Chondrocyte (in vitro differentiated cells): ENCODE measurements at regions not wholly inside any gene's neighbourhood (a gene's known extent, or its start where the extent isn't known, plus 50 kb on each side); places are given as distances from the start of the nearest gene placed in this dataset.

ENCODE experiments used
- DNase-seq: peaks from one replicate; pipeline ENCODE4 v3.0.0; 2021; ENCODE audit warnings: mixed read lengths, low spot score
- H3K27ac Mint-ChIP-seq: one replicate; pipeline ENCODE4 v1.8.0; 2021; ENCODE audit warnings: mild to moderate bottlenecking, moderate library complexity, mixed read lengths; ENCODE audit not compliant: unreplicated experiment
- H3K27me3 Mint-ChIP-seq: 2 replicates; pipeline ENCODE4 v1.8.0; 2021; ENCODE audit warnings: low read depth, mixed read lengths
- H3K36me3 Mint-ChIP-seq: 2 replicates; pipeline ENCODE4 v1.8.0; 2021; ENCODE audit warnings: low read depth, mixed read lengths
- H3K4me1 Mint-ChIP-seq: 2 replicates; pipeline ENCODE4 v1.8.0; 2021; ENCODE audit warnings: low read depth, mild to moderate bottlenecking, mixed read lengths
- H3K4me3 Mint-ChIP-seq: one replicate; pipeline ENCODE4 v1.8.0; 2021; ENCODE audit warnings: mild to moderate bottlenecking, moderate library complexity, mixed read lengths; ENCODE audit not compliant: unreplicated experiment
- H3K9me3 Mint-ChIP-seq: 2 replicates; pipeline ENCODE4 v1.8.0; 2021; ENCODE audit warnings: low read depth, mixed read lengths
- TF ChIP-seq, protein P1 (sequence below): fragments of 200-600 bp; sonication (generic); IDR thresholded peaks from 2 replicates; pipeline ENCODE4 v1.5.0; 2021; ENCODE audit warnings: antibody characterized with exemption, mild to moderate bottlenecking, moderate library complexity

DNA sequence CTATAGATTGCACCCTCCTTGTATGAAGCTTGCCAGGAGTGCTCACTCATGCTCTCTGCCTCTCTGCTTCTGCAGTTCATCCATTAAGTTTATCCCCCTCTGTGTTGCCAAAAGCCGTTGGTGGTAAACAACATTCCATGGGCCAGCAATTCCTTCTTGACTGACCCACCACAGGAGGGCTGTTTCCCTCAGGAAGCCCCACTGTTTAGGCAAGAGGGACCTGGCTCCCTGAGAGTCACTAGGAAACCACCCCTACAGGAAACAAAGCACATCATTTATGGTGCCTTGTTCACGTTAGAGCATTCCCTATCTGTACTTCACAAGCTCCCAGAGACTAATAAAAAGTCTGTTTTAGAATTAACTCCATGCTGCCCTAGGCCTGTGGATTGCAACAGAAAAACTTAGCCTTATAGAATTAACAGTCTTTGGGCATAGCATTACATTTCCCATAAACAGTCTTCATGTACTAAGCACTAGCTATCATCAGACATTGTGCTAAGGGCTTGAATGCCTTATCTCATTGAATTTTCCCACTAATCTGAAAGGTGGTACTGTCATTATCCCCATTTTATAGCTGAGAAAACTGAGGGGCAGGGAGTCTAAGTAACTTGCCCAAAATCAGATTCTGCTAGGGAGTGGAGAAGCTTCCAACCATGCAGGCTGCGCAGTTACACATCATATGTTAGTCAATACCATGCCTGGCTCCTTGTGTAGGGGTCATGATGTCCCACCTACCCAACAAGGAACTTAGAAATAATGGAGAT lies 149.9 kb downstream of the SHQ1 start:
- DNase-seq: no peak
- no peak overlapping the region for H3K4me3 Mint-ChIP-seq
- TF ChIP-seq, protein P1, sequence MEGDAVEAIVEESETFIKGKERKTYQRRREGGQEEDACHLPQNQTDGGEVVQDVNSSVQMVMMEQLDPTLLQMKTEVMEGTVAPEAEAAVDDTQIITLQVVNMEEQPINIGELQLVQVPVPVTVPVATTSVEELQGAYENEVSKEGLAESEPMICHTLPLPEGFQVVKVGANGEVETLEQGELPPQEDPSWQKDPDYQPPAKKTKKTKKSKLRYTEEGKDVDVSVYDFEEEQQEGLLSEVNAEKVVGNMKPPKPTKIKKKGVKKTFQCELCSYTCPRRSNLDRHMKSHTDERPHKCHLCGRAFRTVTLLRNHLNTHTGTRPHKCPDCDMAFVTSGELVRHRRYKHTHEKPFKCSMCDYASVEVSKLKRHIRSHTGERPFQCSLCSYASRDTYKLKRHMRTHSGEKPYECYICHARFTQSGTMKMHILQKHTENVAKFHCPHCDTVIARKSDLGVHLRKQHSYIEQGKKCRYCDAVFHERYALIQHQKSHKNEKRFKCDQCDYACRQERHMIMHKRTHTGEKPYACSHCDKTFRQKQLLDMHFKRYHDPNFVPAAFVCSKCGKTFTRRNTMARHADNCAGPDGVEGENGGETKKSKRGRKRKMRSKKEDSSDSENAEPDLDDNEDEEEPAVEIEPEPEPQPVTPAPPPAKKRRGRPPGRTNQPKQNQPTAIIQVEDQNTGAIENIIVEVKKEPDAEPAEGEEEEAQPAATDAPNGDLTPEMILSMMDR: no peak
- peaks cover 6% of the 10 kb centered on the region for H3K4me1 Mint-ChIP-seq
- H3K9me3 Mint-ChIP-seq: no peaks in the 10 kb centered on the region
- peaks cover 1% of the 10 kb centered on the region for H3K36me3 Mint-ChIP-seq
- no peak overlapping the region for H3K27ac Mint-ChIP-seq
- peaks cover 6% of the 10 kb centered on the region for H3K27me3 Mint-ChIP-seq

DNA sequence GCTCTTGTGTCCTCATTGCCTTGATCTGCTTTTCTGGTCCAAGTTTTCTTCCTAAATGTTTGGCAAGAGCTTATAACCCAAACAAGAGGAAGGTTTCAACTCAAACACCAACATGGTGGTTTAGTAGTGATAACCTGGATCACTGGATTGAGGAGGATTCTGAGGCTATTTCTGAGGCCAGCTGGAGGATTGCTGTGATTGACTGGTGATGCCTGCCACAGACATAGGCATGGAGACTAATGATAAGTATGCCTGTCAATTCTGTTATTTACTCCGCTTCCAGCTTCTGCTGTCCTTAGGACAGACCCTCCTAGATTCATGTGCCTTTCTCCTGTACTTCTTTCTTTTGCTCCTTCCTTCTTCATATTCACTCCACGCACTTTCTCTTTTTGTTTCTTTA lies 150.5 kb downstream of the SHQ1 start:
- H3K4me1 Mint-ChIP-seq: peaks cover 6% of the 10 kb centered on the region
- DNase-seq: no peak
- H3K36me3 Mint-ChIP-seq: peaks cover 1% of the 10 kb centered on the region
- TF ChIP-seq, protein P1: no peak
- H3K27me3 Mint-ChIP-seq: peaks cover 6% of the 10 kb centered on the region
- no peak overlapping the region for H3K4me3 Mint-ChIP-seq
- H3K27ac Mint-ChIP-seq: no peak overlapping the region
- no peaks in the 10 kb centered on the region for H3K9me3 Mint-ChIP-seq

DNA sequence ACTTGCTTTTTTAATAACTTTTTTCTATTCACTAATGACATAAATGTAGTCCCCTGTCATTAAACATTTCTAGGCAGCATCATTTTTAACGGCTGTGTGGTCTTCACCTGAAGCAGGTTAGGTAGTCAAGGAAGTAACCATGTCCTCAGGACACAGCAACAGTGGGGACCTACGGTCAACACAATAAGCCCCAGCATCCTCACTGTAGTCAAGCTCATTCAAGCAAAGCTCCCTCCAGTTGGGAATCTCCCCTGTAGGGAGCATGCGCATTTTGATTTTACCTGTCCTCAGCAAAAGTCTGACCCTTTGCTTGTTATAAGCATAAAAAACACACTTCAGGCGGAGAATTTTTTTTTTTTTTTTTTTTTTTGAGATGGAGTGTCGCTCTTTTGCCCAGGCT lies 151.4 kb downstream of the SHQ1 start:
- TF ChIP-seq, protein P1: no peak
- no peak overlapping the region for H3K27ac Mint-ChIP-seq
- H3K27me3 Mint-ChIP-seq: peaks cover 6% of the 10 kb centered on the region
- H3K4me3 Mint-ChIP-seq: no peak overlapping the region
- H3K9me3 Mint-ChIP-seq: no peaks in the 10 kb centered on the region
- H3K36me3 Mint-ChIP-seq: peaks cover 1% of the 10 kb centered on the region
- peaks cover 6% of the 10 kb centered on the region for H3K4me1 Mint-ChIP-seq
- DNase-seq: no peak

DNA sequence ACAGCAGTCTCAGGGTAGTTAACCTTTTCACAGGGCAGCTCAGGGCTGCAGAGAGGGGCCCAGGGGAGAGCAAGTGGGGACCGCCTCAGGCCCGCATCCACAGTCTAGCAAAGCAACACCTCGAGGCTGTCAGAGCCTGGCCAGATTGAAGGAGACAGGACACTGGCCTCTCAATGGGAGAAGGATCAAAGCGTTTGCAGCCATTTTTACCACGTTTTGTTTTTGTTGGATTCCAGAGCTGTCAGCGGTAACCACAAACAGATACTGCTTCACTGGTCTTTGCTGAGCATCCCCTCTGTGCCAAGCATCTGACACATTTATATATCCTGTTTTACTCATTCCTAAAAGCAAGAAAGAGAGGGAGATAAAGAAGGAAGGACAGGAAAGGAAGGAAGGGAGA lies 153.8 kb downstream of the SHQ1 start:
- H3K36me3 Mint-ChIP-seq: peaks cover 1% of the 10 kb centered on the region
- no peak for DNase-seq
- TF ChIP-seq, protein P1: no peak
- H3K9me3 Mint-ChIP-seq: no peaks in the 10 kb centered on the region
- no peak overlapping the region for H3K4me3 Mint-ChIP-seq
- H3K27ac Mint-ChIP-seq: no peak overlapping the region
- H3K27me3 Mint-ChIP-seq: peaks cover 6% of the 10 kb centered on the region
- peaks cover 6% of the 10 kb centered on the region for H3K4me1 Mint-ChIP-seq

DNA sequence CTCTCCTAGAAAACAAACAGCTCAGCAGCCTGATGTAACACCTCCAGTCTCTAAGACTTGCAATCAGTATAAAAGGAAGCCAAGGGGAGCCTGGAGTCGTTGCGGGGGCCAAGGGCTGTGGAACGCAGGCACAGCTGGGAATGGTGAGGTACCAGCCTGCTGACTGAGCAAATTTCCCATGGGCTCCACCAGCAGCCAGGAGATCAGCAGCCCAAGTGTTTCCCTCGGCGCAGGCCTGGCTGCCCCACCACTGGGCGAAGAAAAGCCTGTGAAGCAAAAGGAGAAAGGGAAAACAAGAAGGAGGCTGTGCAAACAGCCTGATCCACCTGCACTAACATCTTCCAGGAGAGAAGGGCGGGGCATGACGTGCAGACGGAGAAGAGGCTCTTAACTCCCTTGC lies 155.3 kb downstream of the SHQ1 start:
- Mint-ChIP-seq H3K36me3 (peaks cover 1% of the 10 kb centered on the region), H3K4me3 (no peak overlapping the region), H3K9me3 (no peaks in the 10 kb centered on the region), H3K4me1 (peaks cover 6% of the 10 kb centered on the region), H3K27me3 (peaks cover 4% of the 10 kb centered on the region), H3K27ac (no peak overlapping the region)
- TF ChIP-seq, protein P1: no peak
- no peak for DNase-seq
